ENCODE measurements at regions not wholly inside any gene's neighbourhood (a gene's known extent, or its start where the extent isn't known, plus 50 kb on each side); places are given as distances from the start of the nearest gene placed in this dataset.

DNA sequence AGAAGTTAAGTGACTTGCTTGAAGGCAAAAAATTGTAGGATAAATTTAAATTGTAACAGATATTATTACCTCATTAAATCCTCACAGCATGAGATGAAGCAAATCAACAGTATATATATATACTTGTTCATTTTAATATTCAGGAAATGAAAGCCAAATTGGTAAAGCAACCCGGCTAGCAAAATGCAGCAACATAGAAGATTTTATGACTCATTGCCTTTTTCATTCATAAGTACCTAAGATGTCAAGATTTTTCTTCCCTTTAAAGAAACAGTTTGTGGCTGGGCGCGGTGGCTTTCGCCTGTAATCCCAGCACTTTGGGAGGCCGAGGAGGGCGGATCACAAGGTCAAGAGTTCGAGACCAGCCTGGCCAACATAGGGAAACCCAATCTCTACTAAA is 190.5 kb upstream of the NRIP1 start:
- Histone ChIP-seq H3K27me3 (ENCODE audit: control insufficient read depth, insufficient read depth, low read length) (no peaks in the 10 kb centered on the region), H3K36me3 (replicated peaks; ENCODE audit: control insufficient read depth, insufficient read depth, low read length) (no peaks in the 10 kb centered on the region), H3K4me3 (ENCODE audit: insufficient read depth, low read depth, low read length) (no peak overlapping the region)
- DNase-seq = no peak

DNA sequence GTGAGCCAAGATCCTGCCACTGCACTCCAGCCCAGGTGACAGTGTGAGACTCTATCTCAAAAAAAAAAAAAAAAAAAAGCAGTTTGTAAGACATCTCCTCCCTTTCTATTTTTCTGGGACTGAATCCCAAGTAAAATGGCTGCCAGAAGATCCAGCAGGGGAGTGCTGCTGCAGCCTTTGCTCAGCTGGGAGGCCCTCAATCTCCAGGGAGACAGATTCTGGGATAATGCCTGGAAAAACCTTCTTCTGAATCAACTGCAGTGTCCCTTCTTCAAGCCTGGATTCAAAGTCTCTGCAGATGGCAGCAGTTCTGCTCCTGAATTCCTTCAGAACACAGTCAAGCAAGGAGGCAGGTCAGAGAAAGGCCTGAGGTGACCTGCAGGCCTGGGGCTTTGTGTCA is 191.0 kb upstream of the NRIP1 start:
- no peak for DNase-seq
- H3K4me3 ChIP-seq (ENCODE audit: insufficient read depth, low read depth, low read length) = no peak overlapping the region
- H3K27me3 ChIP-seq (ENCODE audit: control insufficient read depth, insufficient read depth, low read length) = no peaks in the 10 kb centered on the region
- no peaks in the 10 kb centered on the region for H3K36me3 ChIP-seq (replicated peaks; ENCODE audit: control insufficient read depth, insufficient read depth, low read length)

DNA sequence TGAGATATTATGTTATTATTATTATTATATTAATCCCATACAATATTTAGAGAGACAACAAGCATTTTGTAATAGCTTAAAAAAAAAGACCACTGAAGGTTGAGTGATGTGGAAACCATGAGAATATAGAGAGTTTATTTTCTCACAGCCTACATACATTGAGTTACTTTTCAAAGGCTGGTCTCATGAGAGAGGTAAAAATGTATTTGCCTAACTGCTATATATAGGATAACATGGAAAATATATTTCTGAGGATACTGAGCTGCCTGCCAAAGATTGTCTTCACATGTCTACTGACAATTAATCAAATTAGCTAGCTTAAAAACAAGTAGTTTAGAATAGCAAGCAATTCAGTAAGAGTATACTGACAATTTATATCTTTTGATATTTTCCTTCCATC is 192.2 kb upstream of the NRIP1 start:
- no peaks in the 10 kb centered on the region for H3K27me3 ChIP-seq (ENCODE audit: control insufficient read depth, insufficient read depth, low read length)
- H3K4me3 ChIP-seq (ENCODE audit: insufficient read depth, low read depth, low read length) = no peak overlapping the region
- no peaks in the 10 kb centered on the region for H3K36me3 ChIP-seq (replicated peaks; ENCODE audit: control insufficient read depth, insufficient read depth, low read length)
- DNase-seq = no peak

GRCh38 chr21:15257646-15258045 is 192.8 kb upstream of the NRIP1 start:
- H3K27me3 ChIP-seq (ENCODE audit: control insufficient read depth, insufficient read depth, low read length) = no peaks in the 10 kb centered on the region
- H3K4me3 ChIP-seq (ENCODE audit: insufficient read depth, low read depth, low read length) = no peak overlapping the region
- DNase-seq = no peak
- H3K36me3 ChIP-seq (replicated peaks; ENCODE audit: control insufficient read depth, insufficient read depth, low read length) = no peaks in the 10 kb centered on the region

- DNase-seq = no peak
- H3K27me3 ChIP-seq (ENCODE audit: control insufficient read depth, insufficient read depth, low read length) = no peaks in the 10 kb centered on the region
These were observed 195.0 kb upstream of the NRIP1 start for GRCh38 chr21:15259824-15260223.

GRCh38 chr21:15260604-15261003 is 195.8 kb upstream of the NRIP1 start:
- no peak for DNase-seq
- Histone ChIP-seq H3K36me3 (replicated peaks; ENCODE audit: control insufficient read depth, insufficient read depth, low read length) (no peaks in the 10 kb centered on the region), H3K27me3 (ENCODE audit: control insufficient read depth, insufficient read depth, low read length) (no peaks in the 10 kb centered on the region), H3K4me3 (ENCODE audit: insufficient read depth, low read depth, low read length) (no peak overlapping the region)

More at GRCh38 chr21:15259824-15260223, 195.0 kb upstream of the NRIP1 start:
- Histone ChIP-seq H3K4me3 (ENCODE audit: insufficient read depth, low read depth, low read length) (no peak overlapping the region), H3K36me3 (replicated peaks; ENCODE audit: control insufficient read depth, insufficient read depth, low read length) (no peaks in the 10 kb centered on the region)

DNA sequence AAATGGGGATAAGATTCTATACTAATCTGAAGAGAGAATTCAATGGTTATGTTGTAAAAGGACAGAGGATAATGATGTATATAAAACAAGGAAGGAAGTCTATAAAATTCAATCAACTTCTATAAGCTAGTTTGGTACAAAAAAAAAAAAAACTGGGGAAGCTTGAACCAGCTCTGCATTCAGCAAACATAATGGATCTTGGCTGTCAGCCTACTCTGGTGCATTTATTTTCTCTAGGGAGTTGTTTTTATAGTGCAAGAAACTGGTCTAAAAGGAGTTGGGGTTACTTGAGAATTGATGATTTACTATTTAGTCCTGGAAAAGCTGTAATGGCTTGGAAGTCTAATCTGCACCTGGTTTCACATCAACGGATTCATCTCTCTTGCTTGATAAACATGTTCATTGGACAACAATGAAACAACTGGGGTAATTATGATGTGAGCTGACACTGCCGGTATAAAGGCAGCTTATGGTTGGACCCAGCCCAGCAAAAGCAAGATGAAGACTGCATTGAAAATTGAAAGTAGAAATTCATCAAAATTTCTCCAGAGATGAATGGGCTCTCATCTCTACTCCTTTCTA is 199.4 kb upstream of the NRIP1 start:
- H3K27me3 ChIP-seq (ENCODE audit: control insufficient read depth, insufficient read depth, low read length) = no peaks in the 10 kb centered on the region
- H3K4me3 ChIP-seq (ENCODE audit: insufficient read depth, low read depth, low read length) = no peak overlapping the region
- no peak for DNase-seq

DNA sequence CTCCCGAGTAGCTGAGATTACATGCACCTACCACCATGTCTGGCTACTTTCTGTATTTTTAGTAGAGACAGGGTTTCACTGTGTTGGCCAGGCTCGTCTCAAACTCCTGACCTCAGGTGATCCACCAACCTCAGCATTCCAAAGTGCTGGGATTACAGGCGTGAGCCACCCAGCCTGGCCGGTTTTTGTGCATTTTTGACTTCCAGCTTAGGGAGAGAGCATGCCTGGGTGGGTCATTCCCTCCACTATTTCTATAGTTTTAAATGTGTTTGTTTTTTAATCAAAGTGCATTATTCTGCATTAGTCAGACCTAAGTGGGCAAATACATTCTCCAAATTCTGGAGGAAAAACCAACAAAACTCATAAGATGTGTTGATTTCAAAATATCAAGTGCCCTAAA is 207.4 kb upstream of the NRIP1 start:
- Histone ChIP-seq H3K36me3 (replicated peaks; ENCODE audit: control insufficient read depth, insufficient read depth, low read length) (no peaks in the 10 kb centered on the region), H3K4me3 (ENCODE audit: insufficient read depth, low read depth, low read length) (no peak overlapping the region), H3K27me3 (ENCODE audit: control insufficient read depth, insufficient read depth, low read length) (no peaks in the 10 kb centered on the region)
- DNase-seq = no peak

More for the DNA sequence above, 199.4 kb upstream of the NRIP1 start:
- H3K36me3 ChIP-seq (replicated peaks; ENCODE audit: control insufficient read depth, insufficient read depth, low read length) = no peaks in the 10 kb centered on the region

DNA sequence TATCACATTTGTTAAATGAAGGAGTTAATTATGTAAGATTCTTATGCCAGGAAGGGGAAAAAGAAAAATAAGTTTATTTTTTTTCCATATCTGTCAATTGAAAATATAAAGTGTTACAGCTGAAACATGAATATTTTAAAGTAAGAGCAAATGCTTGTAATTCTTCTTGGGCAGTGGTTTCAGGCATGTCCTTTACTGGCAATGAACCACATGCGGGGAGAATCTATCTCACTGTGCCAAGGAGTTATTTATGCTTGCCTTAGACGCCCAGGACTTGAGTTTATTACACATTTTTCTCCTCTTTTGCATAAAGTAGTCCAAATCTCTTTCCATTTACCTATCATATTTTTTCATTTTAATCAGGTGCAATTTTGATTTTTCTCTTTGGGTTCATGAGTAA is 207.8 kb upstream of the NRIP1 start:
- H3K27me3 ChIP-seq (ENCODE audit: control insufficient read depth, insufficient read depth, low read length) = no peaks in the 10 kb centered on the region
- no peak overlapping the region for H3K4me3 ChIP-seq (ENCODE audit: insufficient read depth, low read depth, low read length)
- H3K36me3 ChIP-seq (replicated peaks; ENCODE audit: control insufficient read depth, insufficient read depth, low read length) = no peaks in the 10 kb centered on the region
- no peak for DNase-seq

- H3K27me3 ChIP-seq (ENCODE audit: control insufficient read depth, insufficient read depth, low read length) = no peaks in the 10 kb centered on the region
- no peak for DNase-seq
- H3K4me3 ChIP-seq (ENCODE audit: insufficient read depth, low read depth, low read length) = no peak overlapping the region
- H3K36me3 ChIP-seq (replicated peaks; ENCODE audit: control insufficient read depth, insufficient read depth, low read length) = no peaks in the 10 kb centered on the region
These were observed 208.4 kb upstream of the NRIP1 start for GRCh38 chr21:15273244-15273643.

DNA sequence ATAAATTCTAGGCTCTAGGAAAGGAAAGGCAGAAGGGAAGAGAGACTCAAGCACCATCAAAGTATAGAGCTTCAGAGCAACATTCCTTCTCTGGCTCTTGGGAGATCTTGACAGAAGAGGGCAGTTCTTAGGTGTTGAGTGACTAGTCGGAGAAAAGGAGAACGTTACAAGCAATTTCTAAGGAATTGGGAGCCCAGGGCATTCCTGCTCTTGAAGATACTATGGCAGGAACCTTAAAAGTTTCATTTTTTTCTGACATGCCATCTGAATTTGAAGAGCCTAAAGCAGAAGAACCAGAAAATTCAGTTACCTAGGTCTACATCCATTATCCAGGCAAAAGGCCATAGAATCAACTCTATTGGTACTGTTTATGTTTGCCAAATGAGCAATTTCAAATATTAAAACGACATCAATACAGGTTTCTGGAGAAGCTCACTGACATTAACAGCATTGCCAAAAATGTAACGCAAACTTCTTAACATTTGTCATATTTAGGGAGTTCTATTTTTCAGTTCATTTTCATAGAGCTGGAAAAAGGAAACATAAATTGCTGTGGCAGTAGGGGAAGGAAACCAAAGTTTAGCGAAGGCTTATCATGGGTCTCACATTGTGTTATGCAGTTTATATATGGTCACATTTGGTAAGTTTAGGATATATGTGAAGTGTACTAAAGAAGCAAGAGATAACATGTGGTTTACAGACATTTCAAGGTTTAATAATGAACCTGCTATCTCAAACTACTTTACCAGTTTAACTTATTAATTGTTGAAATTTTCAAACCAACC is 210.1 kb upstream of the NRIP1 start:
- no peak for DNase-seq
- Histone ChIP-seq H3K36me3 (replicated peaks; ENCODE audit: control insufficient read depth, insufficient read depth, low read length) (no peaks in the 10 kb centered on the region), H3K27me3 (ENCODE audit: control insufficient read depth, insufficient read depth, low read length) (no peaks in the 10 kb centered on the region), H3K4me3 (ENCODE audit: insufficient read depth, low read depth, low read length) (no peak overlapping the region)

DNA sequence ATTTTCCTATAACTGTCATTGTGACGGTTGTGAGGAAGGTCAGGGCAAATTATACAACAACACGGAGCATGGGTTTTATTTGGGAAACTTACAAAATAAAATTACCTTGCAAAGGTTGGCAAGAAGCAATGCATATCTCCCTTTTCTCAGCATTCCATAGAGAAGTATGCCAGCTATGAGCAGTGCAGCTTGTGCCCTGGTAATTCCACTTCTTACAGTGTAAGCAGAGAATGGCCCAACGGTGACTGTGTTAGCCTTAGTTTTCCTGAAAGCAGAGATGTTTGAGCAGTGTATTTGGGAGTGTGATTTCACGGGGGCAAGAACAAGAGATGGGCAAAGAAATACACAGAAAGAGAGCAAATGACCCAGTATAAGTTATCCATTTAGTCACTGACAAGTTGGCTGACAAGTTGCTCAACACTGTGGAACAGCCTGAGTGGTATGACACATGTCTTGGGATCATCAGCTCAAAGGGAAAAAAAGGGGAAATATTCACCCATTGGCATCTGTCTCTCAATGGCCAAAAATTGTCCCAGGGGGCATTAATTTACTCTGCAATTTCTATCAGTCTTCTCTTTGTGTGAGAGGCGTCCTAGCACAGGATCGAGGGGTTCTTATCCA is 210.9 kb upstream of the NRIP1 start:
- DNase-seq = no peak
- Histone ChIP-seq H3K36me3 (replicated peaks; ENCODE audit: control insufficient read depth, insufficient read depth, low read length) (no peaks in the 10 kb centered on the region), H3K27me3 (ENCODE audit: control insufficient read depth, insufficient read depth, low read length) (no peaks in the 10 kb centered on the region), H3K4me3 (ENCODE audit: insufficient read depth, low read depth, low read length) (no peak overlapping the region)

DNA sequence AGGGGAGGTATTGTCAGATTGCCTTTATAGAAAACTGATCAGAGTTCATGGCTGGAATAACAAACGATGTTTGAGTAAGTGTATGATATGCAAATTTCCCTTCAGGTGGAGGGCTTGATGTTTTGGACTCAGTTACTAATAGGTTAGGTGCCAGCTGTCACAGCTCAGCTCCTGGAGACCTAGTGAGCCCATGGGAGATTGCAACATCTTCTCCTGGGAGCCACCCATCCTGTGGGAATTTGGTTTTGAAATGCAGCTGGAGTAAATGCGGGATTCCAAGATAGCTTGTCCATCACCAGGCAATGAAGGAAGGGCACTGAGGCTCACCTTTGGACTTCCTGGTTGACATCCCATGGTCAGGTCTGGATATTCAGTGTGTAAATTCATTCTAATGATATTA is 211.4 kb upstream of the NRIP1 start:
- no peaks in the 10 kb centered on the region for H3K36me3 ChIP-seq (replicated peaks; ENCODE audit: control insufficient read depth, insufficient read depth, low read length)
- H3K27me3 ChIP-seq (ENCODE audit: control insufficient read depth, insufficient read depth, low read length) = no peaks in the 10 kb centered on the region
- DNase-seq = no peak
- no peak overlapping the region for H3K4me3 ChIP-seq (ENCODE audit: insufficient read depth, low read depth, low read length)

GRCh38 chr21:15277466-15277865 is 212.7 kb upstream of the NRIP1 start:
- Histone ChIP-seq H3K27me3 (ENCODE audit: control insufficient read depth, insufficient read depth, low read length) (no peaks in the 10 kb centered on the region), H3K4me3 (ENCODE audit: insufficient read depth, low read depth, low read length) (no peak overlapping the region), H3K36me3 (replicated peaks; ENCODE audit: control insufficient read depth, insufficient read depth, low read length) (no peaks in the 10 kb centered on the region)
- DNase-seq = no peak

GRCh38 chr21:15278279-15278678 is 213.5 kb upstream of the NRIP1 start:
- Histone ChIP-seq H3K36me3 (replicated peaks; ENCODE audit: control insufficient read depth, insufficient read depth, low read length) (no peaks in the 10 kb centered on the region), H3K4me3 (ENCODE audit: insufficient read depth, low read depth, low read length) (no peak overlapping the region), H3K27me3 (ENCODE audit: control insufficient read depth, insufficient read depth, low read length) (no peaks in the 10 kb centered on the region)
- no peak for DNase-seq
